Neural progenitor cell (in vitro differentiated cells): ENCODE measurements at regions not wholly inside any gene's neighbourhood (a gene's known extent, or its start where the extent isn't known, plus 50 kb on each side); places are given as distances from the start of the nearest gene placed in this dataset.

Source experiments
- CTCF ChIP-seq: fragments of 200-600 bp; sonication (generic); IDR thresholded peaks from 2 replicates; pipeline ENCODE4 v1.5.1; 2017; ENCODE audit warnings: antibody characterized with exemption, mild to moderate bottlenecking
- EZH2 ChIP-seq: fragments of 200-600 bp; sonication (generic); IDR thresholded peaks from 2 replicates; pipeline ENCODE4 v1.6.1; 2017; ENCODE audit warnings: antibody characterized with exemption, mild to moderate bottlenecking, moderate library complexity

- TF ChIP-seq CTCF (no peak), EZH2 (no peak)
Measured at GRCh38 chr2:234787114-234787513, 164.7 kb upstream of the SH3BP4 start.
